Neural cell (in vitro differentiated cells): ENCODE measurements at regions not wholly inside any gene's neighbourhood (a gene's known extent, or its start where the extent isn't known, plus 50 kb on each side); places are given as distances from the start of the nearest gene placed in this dataset.

ENCODE experiments used
- H2AFZ ChIP-seq: fragments of 200-600, 300-800 bp; sonication (generic), shearing (Covaris generic); 2 replicates; pipeline ENCODE4 v1.6.0; 2014; ENCODE audit warnings: low read depth, mild to moderate bottlenecking, antibody characterized with exemption, low read length, moderate library complexity
- H3F3A ChIP-seq: fragments of 200-600 bp; shearing (Covaris generic); 2 replicates; pipeline ENCODE4 v1.6.1; 2016; ENCODE audit warnings: mild to moderate bottlenecking, moderate library complexity, mixed read lengths, antibody characterized with exemption, low read length; ENCODE audit not compliant: insufficient read depth, poor library complexity, severe bottlenecking
- H3K27ac ChIP-seq: fragments of 200-600, 300-800 bp; sonication (generic), shearing (Covaris generic); 2 replicates; pipeline ENCODE4 v1.5.1; 2014; ENCODE audit warnings: mild to moderate bottlenecking, low read length, moderate library complexity
- H3K27me3 ChIP-seq: fragments of 300-800, 200-600 bp; sonication (generic), shearing (Covaris generic); 2 replicates; pipeline ENCODE4 v1.6.0; 2014; ENCODE audit warnings: mild to moderate bottlenecking, low read depth, low read length, moderate library complexity; ENCODE audit not compliant: insufficient read depth
- H3K36me3 ChIP-seq: fragments of 300-800, 200-600 bp; sonication (generic), shearing (Covaris generic); 2 replicates; pipeline ENCODE4 v1.5.1; 2014; ENCODE audit warnings: mild to moderate bottlenecking, antibody characterized with exemption, low read length, moderate library complexity; ENCODE audit not compliant: insufficient read depth
- H3K4me2 ChIP-seq: fragments of 300-800, 200-600 bp; sonication (generic), shearing (Covaris generic); 2 replicates; pipeline ENCODE4 v1.6.0; 2014; ENCODE audit warnings: mild to moderate bottlenecking, low read length
- H3K4me3 ChIP-seq: fragments of 300-800, 200-600 bp; sonication (generic), shearing (Covaris generic); 2 replicates; pipeline ENCODE4 v1.5.1; 2014; ENCODE audit warnings: mild to moderate bottlenecking, low read length, moderate library complexity
- H3K79me2 ChIP-seq: fragments of 200-600 bp; shearing (Covaris generic); replicated peaks from 2 replicates; pipeline ENCODE4 v1.6.0; 2014; ENCODE audit warnings: mild to moderate bottlenecking, low read length, moderate library complexity; ENCODE audit not compliant: insufficient read depth
- H3K9ac ChIP-seq: fragments of 300-800, 200-600 bp; sonication (generic), shearing (Covaris generic); 2 replicates; pipeline ENCODE4 v1.6.1; 2016; ENCODE audit warnings: mild to moderate bottlenecking, low read length, mixed read lengths
- H3K9me2 ChIP-seq: fragments of 200-600 bp; shearing (Covaris generic); 2 replicates; pipeline ENCODE4 v1.6.1; 2016; ENCODE audit warnings: mild to moderate bottlenecking, low read length, mixed read lengths; ENCODE audit not compliant: insufficient read depth
- H3K9me3 ChIP-seq: fragments of 200-600, 300-800 bp; sonication (generic), shearing (Covaris generic); 2 replicates; pipeline ENCODE4 v1.6.1; 2016; ENCODE audit warnings: mild to moderate bottlenecking, mixed run types, low read length, moderate library complexity, mixed read lengths
- H4K20me1 ChIP-seq: fragments of 200-600 bp; shearing (Covaris generic); 2 replicates; pipeline ENCODE4 v1.6.1; 2016; ENCODE audit warnings: mild to moderate bottlenecking, mixed run types; ENCODE audit not compliant: insufficient read depth
- EP300 ChIP-seq: fragments of 450-650 bp; conservative IDR thresholded peaks from 2 replicates; pipeline ENCODE4 v1.6.1; 2014; ENCODE audit warnings: antibody characterized with exemption, mild to moderate bottlenecking, moderate library complexity; ENCODE audit not compliant: poor library complexity, severe bottlenecking
- EZH2 ChIP-seq: fragments of 200-600, 300-800 bp; shearing (Covaris generic), sonication (generic); IDR thresholded peaks from 2 replicates; pipeline ENCODE4 v1.6.1; 2014; ENCODE audit warnings: antibody characterized with exemption, low read length, borderline replicate concordance, mild to moderate bottlenecking; ENCODE audit not compliant: insufficient read depth, poor library complexity, severe bottlenecking
- MXI1 ChIP-seq: fragments of 450-650 bp; conservative IDR thresholded peaks from 2 replicates; pipeline ENCODE4 v1.6.1; 2014; ENCODE audit warnings: antibody characterized with exemption, mild to moderate bottlenecking; ENCODE audit not compliant: poor library complexity, severe bottlenecking
- POLR2AphosphoS5 ChIP-seq: IDR thresholded peaks from 2 replicates; pipeline ENCODE4 v1.6.1; 2012
- RAD21 ChIP-seq: fragments of 450-650 bp; conservative IDR thresholded peaks from 2 replicates; pipeline ENCODE4 v1.6.1; 2014; ENCODE audit warnings: antibody characterized with exemption, mild to moderate bottlenecking, moderate library complexity
- SMC3 ChIP-seq: fragments of 450-650 bp; conservative IDR thresholded peaks from 2 replicates; pipeline ENCODE4 v1.6.1; 2014; ENCODE audit warnings: antibody characterized with exemption, mild to moderate bottlenecking, moderate library complexity; ENCODE audit not compliant: poor library complexity
- TAF1 ChIP-seq: IDR thresholded peaks from 2 replicates; pipeline ENCODE4 v1.6.1; 2012; ENCODE audit warnings: low read depth
- TF ChIP-seq, protein P1 (sequence below): IDR thresholded peaks from 2 replicates; pipeline ENCODE4 v1.6.1; 2012; ENCODE audit warnings: borderline replicate concordance
- TF ChIP-seq, protein P2 (sequence below): fragments of 450-650 bp; IDR thresholded peaks from 2 replicates; pipeline ENCODE4 v1.5.1; 2014; ENCODE audit warnings: antibody characterized with exemption, mild to moderate bottlenecking, moderate library complexity; ENCODE audit not compliant: poor library complexity, severe bottlenecking

DNA sequence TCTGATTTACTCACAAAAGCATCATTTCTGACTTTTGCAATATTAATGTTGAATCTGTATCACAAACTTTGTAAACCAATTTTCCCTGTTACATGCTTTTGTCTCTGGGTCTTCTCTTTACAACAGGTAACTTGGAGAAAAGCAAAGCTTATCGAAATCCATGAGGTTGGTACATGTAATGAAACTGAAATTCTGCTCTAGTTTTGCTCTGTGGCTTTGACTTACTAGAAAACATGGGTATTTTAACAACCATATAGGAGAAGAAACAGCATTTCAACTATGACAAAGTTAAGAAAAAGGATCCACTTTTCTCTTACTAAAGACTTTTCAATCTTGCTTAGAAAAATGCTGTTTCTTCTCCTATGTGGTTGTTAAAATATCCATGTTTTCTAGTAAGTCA is 645.8 kb downstream of the STIM2 start:
- no peak overlapping the region for H3K4me3 ChIP-seq
- no peak overlapping the region for H2AFZ ChIP-seq

DNA sequence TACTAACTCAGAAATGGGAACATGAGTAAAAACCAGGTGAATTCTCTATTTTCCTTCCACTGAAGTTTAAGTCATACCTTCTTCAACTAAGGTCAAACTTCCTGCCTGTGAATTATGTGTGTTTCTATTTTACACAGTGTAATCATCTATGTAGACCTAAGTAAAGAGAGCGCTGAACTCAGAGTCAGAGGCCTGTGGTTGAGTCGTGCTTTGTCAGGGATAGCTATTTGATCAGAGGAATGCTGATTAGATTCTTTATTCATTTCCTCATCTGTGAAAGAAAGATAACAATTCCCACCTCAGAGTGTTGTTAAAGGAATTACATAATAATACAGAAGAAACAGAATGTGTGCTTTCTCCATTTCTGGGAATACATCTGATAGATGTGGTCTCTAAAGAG is 654.1 kb downstream of the STIM2 start:
- no peaks in the 10 kb centered on the region for H3K9me3 ChIP-seq
- H3K4me2 ChIP-seq, result no peak overlapping the region
- no peak overlapping the region for H3K27ac ChIP-seq
- no peaks in the 10 kb centered on the region for H4K20me1 ChIP-seq
- no peaks in the 10 kb centered on the region for H3K27me3 ChIP-seq
- H3K79me2 ChIP-seq, result no peaks in the 10 kb centered on the region
- no peaks in the 10 kb centered on the region for H3F3A ChIP-seq
- no peak overlapping the region for H3K9ac ChIP-seq
- no peaks in the 10 kb centered on the region for H3K9me2 ChIP-seq
- H3K36me3 ChIP-seq, result no peaks in the 10 kb centered on the region
- no peak overlapping the region for H3K4me3 ChIP-seq
- no peak overlapping the region for H2AFZ ChIP-seq
- no peak for TF ChIP-seq EZH2
- TF ChIP-seq, protein P1, sequence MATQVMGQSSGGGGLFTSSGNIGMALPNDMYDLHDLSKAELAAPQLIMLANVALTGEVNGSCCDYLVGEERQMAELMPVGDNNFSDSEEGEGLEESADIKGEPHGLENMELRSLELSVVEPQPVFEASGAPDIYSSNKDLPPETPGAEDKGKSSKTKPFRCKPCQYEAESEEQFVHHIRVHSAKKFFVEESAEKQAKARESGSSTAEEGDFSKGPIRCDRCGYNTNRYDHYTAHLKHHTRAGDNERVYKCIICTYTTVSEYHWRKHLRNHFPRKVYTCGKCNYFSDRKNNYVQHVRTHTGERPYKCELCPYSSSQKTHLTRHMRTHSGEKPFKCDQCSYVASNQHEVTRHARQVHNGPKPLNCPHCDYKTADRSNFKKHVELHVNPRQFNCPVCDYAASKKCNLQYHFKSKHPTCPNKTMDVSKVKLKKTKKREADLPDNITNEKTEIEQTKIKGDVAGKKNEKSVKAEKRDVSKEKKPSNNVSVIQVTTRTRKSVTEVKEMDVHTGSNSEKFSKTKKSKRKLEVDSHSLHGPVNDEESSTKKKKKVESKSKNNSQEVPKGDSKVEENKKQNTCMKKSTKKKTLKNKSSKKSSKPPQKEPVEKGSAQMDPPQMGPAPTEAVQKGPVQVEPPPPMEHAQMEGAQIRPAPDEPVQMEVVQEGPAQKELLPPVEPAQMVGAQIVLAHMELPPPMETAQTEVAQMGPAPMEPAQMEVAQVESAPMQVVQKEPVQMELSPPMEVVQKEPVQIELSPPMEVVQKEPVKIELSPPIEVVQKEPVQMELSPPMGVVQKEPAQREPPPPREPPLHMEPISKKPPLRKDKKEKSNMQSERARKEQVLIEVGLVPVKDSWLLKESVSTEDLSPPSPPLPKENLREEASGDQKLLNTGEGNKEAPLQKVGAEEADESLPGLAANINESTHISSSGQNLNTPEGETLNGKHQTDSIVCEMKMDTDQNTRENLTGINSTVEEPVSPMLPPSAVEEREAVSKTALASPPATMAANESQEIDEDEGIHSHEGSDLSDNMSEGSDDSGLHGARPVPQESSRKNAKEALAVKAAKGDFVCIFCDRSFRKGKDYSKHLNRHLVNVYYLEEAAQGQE, result no peak
- no peak for TF ChIP-seq RAD21
- TF ChIP-seq POLR2AphosphoS5, result no peak
- TF ChIP-seq TAF1, result no peak
- TF ChIP-seq EP300, result no peak
- no peak for TF ChIP-seq MXI1
- TF ChIP-seq, protein P2, sequence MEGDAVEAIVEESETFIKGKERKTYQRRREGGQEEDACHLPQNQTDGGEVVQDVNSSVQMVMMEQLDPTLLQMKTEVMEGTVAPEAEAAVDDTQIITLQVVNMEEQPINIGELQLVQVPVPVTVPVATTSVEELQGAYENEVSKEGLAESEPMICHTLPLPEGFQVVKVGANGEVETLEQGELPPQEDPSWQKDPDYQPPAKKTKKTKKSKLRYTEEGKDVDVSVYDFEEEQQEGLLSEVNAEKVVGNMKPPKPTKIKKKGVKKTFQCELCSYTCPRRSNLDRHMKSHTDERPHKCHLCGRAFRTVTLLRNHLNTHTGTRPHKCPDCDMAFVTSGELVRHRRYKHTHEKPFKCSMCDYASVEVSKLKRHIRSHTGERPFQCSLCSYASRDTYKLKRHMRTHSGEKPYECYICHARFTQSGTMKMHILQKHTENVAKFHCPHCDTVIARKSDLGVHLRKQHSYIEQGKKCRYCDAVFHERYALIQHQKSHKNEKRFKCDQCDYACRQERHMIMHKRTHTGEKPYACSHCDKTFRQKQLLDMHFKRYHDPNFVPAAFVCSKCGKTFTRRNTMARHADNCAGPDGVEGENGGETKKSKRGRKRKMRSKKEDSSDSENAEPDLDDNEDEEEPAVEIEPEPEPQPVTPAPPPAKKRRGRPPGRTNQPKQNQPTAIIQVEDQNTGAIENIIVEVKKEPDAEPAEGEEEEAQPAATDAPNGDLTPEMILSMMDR, result no peak
- TF ChIP-seq SMC3, result no peak

More for the DNA sequence above, 645.8 kb downstream of the STIM2 start:
- H3K36me3 ChIP-seq, result no peaks in the 10 kb centered on the region
- no peaks in the 10 kb centered on the region for H4K20me1 ChIP-seq
- no peak for TF ChIP-seq POLR2AphosphoS5
- no peak for TF ChIP-seq RAD21
- TF ChIP-seq EZH2, result no peak
- TF ChIP-seq, protein P2, result no peak
- TF ChIP-seq, protein P1, result no peak
- no peak for TF ChIP-seq MXI1
- TF ChIP-seq TAF1, result no peak
- no peak for TF ChIP-seq SMC3
- no peak for TF ChIP-seq EP300
- no peak overlapping the region for H3K9ac ChIP-seq
- no peak overlapping the region for H3K27ac ChIP-seq
- no peaks in the 10 kb centered on the region for H3F3A ChIP-seq
- no peaks in the 10 kb centered on the region for H3K79me2 ChIP-seq
- H3K4me2 ChIP-seq, result no peak overlapping the region
- no peaks in the 10 kb centered on the region for H3K9me2 ChIP-seq
- H3K9me3 ChIP-seq, result no peaks in the 10 kb centered on the region
- no peaks in the 10 kb centered on the region for H3K27me3 ChIP-seq
